HUES48 (cell line): ENCODE measurements at regions not wholly inside any gene's neighbourhood (a gene's known extent, or its start where the extent isn't known, plus 50 kb on each side); places are given as distances from the start of the nearest gene placed in this dataset.

Experiments used
- H3K27ac ChIP-seq: one replicate; pipeline ENCODE4 v1.7.0; 2013; ENCODE audit warnings: low read depth, low read length, inconsistent platforms
- H3K27me3 ChIP-seq: 2 replicates; pipeline ENCODE4 v1.6.1; 2013; ENCODE audit warnings: mild to moderate bottlenecking, low read length; ENCODE audit not compliant: control insufficient read depth, insufficient read depth
- H3K36me3 ChIP-seq: 2 replicates; pipeline ENCODE4 v1.6.1; 2013; ENCODE audit warnings: low read length; ENCODE audit not compliant: control insufficient read depth, insufficient read depth
- H3K4me1 ChIP-seq: 2 replicates; pipeline ENCODE4 v1.6.1; 2013; ENCODE audit warnings: mild to moderate bottlenecking, low read length; ENCODE audit not compliant: control insufficient read depth, insufficient read depth
- H3K4me3 ChIP-seq: 2 replicates; pipeline ENCODE4 v1.5.1; 2013; ENCODE audit warnings: mild to moderate bottlenecking, low read depth, low read length
- H3K9ac ChIP-seq: 2 replicates; pipeline ENCODE4 v1.6.1; 2013; ENCODE audit warnings: mild to moderate bottlenecking, low read depth, low read length, moderate library complexity
- H3K9me3 ChIP-seq: 2 replicates; pipeline ENCODE4 v1.6.1; 2013; ENCODE audit warnings: low read length; ENCODE audit not compliant: control insufficient read depth, insufficient read depth

DNA sequence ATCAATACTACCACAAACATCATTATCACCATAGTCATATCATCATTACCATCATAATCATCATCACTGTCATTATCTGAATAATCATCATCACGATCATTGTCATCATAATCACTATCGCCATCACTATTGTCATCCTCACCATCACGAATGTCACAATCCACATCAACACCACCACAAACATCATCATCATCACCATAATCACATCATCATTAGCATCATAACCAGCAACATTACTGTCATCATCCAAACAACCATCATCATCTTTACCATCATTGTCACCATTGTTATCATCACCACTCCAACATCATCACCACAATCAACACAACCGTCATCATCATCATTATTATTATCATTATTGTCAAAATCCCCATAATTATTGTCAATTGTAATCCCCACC lies 61.2 kb downstream of the MBD3L1 start:
- Histone ChIP-seq H3K36me3 (no peaks in the 10 kb centered on the region), H3K27ac (no peak overlapping the region), H3K9ac (no peak overlapping the region), H3K4me1 (no peaks in the 10 kb centered on the region), H3K9me3 (peaks cover 92% of the 10 kb centered on the region), H3K27me3 (no peaks in the 10 kb centered on the region), H3K4me3 (no peak overlapping the region)

DNA sequence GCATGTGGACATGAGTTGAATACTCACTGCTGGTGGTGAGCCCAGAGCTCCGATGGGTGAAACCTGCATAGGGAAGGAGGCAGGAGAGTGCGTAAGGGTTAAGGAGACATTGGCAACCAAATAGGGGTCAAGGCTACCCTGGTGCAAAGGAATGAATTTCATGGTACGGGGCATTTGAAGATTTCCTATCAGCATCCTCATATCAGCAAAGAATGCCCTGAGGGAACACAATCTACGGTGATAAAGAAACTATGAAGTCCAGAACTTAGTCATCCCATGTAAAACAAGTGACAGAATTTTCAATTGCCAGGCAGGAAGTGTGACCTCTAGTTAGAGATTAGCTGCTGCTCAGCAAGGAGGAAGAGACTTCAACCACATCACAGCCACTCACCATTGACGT lies 64.9 kb downstream of the MBD3L1 start:
- Histone ChIP-seq H3K9me3 (peaks cover 90% of the 10 kb centered on the region), H3K27me3 (no peaks in the 10 kb centered on the region), H3K4me1 (no peaks in the 10 kb centered on the region), H3K36me3 (no peaks in the 10 kb centered on the region), H3K4me3 (no peak overlapping the region), H3K9ac (no peak overlapping the region), H3K27ac (no peak overlapping the region)

DNA sequence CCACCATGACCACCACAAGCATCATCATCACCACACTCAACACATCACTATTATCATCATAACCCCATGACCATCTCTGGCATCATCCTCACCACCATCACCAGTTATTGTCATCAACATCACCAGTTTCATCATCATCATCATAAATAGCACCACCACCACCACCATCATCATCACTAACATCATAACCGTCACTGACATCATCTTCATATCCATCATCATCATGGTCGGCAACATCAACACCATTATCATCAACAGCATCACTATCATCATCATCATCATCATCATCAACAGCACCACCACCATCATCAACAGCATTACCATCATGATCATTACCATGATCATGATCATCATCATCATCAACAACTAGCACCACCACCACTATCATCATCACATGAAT lies 67.2 kb downstream of the MBD3L1 start:
- no peak overlapping the region for H3K4me3 ChIP-seq
- H3K36me3 ChIP-seq, result no peaks in the 10 kb centered on the region
- peaks cover 85% of the 10 kb centered on the region for H3K9me3 ChIP-seq
- H3K4me1 ChIP-seq, result no peaks in the 10 kb centered on the region
- no peak overlapping the region for H3K9ac ChIP-seq
- no peaks in the 10 kb centered on the region for H3K27me3 ChIP-seq
- H3K27ac ChIP-seq, result no peak overlapping the region

DNA sequence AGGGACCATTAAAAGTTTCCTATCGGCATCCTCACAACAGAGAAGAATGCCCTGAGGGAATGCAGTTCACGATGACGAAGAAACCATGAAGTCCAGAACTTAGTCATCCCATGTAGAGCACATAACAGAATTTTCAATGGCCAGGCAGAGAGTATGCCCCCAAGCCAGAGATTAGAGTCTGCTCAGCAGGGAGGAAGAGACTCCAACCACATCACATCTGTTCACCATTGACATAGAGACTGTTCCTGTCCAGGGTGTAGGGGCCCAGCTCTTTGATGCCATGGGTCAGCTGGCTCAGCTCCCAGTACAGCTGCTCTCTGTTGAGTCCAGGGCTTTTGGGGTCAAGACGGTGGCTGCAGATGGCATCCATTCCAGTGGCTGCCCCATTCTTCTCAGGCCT lies 68.2 kb downstream of the MBD3L1 start:
- peaks cover 84% of the 10 kb centered on the region for H3K9me3 ChIP-seq
- H3K36me3 ChIP-seq, result no peaks in the 10 kb centered on the region
- H3K4me1 ChIP-seq, result no peaks in the 10 kb centered on the region
- H3K9ac ChIP-seq, result no peak overlapping the region
- H3K4me3 ChIP-seq, result no peak overlapping the region
- H3K27ac ChIP-seq, result no peak overlapping the region
- H3K27me3 ChIP-seq, result no peaks in the 10 kb centered on the region

DNA sequence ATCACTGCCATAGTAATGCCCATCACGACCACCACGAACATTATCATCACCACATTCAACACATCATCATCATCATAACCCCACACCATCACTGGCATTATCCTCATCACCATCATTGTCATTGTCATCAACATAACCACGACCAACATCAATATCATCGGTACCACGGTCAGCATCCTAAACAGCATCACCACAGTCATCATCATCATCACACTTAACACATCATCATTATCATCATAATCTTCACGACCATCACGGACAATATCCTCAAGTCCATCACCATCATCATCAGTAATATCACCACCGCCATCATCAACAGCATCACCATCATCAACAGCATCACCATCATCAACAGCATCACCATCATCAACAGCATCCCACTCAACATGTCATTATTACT lies 70.3 kb downstream of the MBD3L1 start:
- H3K27ac ChIP-seq, result no peak overlapping the region
- peaks cover 79% of the 10 kb centered on the region for H3K9me3 ChIP-seq
- no peak overlapping the region for H3K9ac ChIP-seq
- no peaks in the 10 kb centered on the region for H3K36me3 ChIP-seq
- no peak overlapping the region for H3K4me3 ChIP-seq
- H3K4me1 ChIP-seq, result no peaks in the 10 kb centered on the region
- no peaks in the 10 kb centered on the region for H3K27me3 ChIP-seq

DNA sequence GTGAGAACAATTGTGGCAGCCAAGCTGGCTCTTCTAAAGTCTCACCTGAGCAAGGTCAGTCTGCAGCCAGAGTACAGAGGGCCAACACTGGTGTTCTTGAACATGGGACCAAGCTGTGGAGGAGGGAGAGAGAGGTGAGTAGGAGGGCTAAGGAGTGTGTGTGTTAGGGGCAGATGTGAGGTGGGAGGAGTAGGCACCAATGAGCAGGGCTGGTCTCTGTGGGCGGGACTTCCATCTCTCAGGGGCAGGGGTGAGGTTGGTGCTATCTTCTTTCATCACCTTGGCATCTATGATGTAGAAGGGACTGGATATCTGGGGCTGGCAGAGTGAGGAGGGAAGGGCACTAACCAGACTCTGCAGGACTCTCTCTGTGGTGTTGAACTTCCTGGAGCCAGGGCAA lies 72.4 kb downstream of the MBD3L1 start:
- Histone ChIP-seq H3K27ac (no peak overlapping the region), H3K9me3 (peaks cover 78% of the 10 kb centered on the region), H3K36me3 (no peaks in the 10 kb centered on the region), H3K4me1 (no peaks in the 10 kb centered on the region), H3K27me3 (no peaks in the 10 kb centered on the region), H3K4me3 (no peak overlapping the region), H3K9ac (no peak overlapping the region)

DNA sequence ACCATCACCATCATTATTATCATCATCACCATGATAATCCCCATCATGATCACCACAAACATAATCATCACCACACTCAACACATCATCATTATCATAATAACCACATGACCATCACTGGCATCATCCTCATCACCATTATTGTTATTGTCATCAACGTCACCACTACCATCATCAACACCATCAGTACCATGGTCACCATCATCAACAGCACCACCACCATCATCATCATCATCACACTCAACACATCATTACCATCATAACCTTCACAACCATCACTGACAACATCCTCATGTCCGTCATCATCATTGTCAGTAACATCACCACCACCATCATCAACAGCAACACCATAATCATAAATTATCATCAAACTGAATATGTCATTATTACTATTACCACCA lies 73.2 kb downstream of the MBD3L1 start:
- Histone ChIP-seq H3K4me1 (no peaks in the 10 kb centered on the region), H3K36me3 (no peaks in the 10 kb centered on the region), H3K27me3 (no peaks in the 10 kb centered on the region), H3K9ac (no peak overlapping the region), H3K9me3 (peaks cover 78% of the 10 kb centered on the region), H3K4me3 (no peak overlapping the region), H3K27ac (no peak overlapping the region)

DNA sequence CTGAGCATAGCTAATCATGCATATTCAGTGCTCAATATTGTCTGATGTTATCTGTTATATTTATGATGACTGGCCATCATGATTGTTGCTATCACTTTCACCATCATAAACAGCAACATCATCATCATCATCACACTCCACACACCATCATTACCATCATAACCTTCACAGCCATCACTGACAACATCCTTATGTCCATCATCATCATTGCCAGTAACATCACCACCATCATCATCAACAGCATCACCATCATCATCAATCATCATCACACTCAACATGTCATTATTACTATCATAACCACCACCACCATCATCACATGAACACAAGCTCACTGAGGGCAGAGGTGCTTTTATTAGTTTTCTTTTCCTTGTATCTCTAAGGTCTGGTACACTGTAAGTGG lies 75.9 kb downstream of the MBD3L1 start:
- Histone ChIP-seq H3K27me3 (no peaks in the 10 kb centered on the region), H3K27ac (no peak overlapping the region), H3K9me3 (peaks cover 67% of the 10 kb centered on the region), H3K9ac (no peak overlapping the region), H3K4me1 (no peaks in the 10 kb centered on the region), H3K4me3 (no peak overlapping the region), H3K36me3 (no peaks in the 10 kb centered on the region)

DNA sequence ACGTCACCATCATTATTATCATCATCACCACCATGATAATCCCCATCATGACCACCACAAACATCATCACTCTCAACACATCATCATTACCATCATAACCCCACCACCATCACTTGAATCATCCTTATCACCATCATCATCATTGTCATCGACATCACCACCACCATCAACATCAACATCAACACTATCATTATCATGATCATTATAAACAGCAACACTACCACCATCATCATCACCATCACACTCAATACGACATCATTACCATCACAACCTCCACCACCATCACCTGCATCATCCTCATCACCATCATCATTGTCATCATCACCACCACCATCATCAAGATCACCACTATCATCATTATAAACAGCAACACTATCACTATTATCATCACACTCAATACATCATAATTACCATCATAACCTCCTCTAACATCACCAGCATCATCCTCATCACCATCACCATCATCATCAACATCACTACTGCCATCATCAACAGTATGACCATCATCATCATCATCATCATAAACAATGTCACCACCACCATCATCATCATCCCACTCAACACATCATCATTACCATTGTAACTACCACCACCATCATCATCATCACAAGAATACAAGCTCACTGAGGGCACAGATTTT lies 78.7 kb downstream of the MBD3L1 start:
- Histone ChIP-seq H3K4me3 (no peak overlapping the region), H3K9me3 (peaks cover 72% of the 10 kb centered on the region), H3K4me1 (no peaks in the 10 kb centered on the region)

DNA sequence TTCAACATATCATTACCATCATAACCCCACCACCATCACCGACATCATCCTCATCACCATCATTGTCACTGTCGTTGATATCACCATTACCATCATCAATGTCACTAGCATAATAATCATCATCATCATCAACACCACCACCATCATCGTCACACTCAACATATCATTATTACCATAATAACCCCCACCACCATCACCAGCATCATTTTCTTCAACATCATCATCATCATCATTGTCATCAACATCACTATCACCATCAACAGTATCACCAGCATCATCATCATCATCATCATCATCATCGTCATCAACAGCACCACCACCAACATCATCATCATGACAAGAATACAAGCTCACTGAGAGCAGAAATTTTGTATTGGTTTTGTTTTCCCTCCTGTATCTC lies 83.8 kb downstream of the MBD3L1 start:
- Histone ChIP-seq H3K9ac (no peak overlapping the region), H3K4me3 (no peak overlapping the region), H3K9me3 (peaks cover 68% of the 10 kb centered on the region), H3K4me1 (no peaks in the 10 kb centered on the region), H3K27me3 (no peaks in the 10 kb centered on the region), H3K36me3 (no peaks in the 10 kb centered on the region), H3K27ac (no peak overlapping the region)

More for the DNA sequence above, 78.7 kb downstream of the MBD3L1 start:
- Histone ChIP-seq H3K9ac (no peak overlapping the region), H3K36me3 (no peaks in the 10 kb centered on the region), H3K27ac (no peak overlapping the region), H3K27me3 (no peaks in the 10 kb centered on the region)

DNA sequence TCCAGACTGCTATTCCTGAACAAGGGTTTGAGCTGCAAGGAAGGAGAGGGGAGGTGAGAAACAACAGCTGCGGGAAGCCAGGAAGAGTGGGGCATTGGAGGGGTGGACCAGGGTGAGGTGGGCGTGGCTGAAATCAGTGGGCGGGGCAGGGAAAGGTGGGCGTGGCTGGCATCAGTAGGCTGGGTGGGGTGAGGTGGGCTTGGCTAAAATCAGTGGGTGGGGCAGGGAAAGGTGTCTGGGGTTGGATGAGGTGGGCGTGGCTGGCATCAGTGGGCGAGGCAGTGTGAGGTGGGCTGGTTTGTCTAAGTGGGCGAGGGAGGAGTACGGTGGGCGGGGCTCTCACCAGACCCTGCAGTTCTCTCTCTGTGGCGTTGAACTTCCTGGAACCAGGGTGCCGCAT lies 87.6 kb downstream of the MUC16 start:
- no peak overlapping the region for H3K4me3 ChIP-seq
- H3K27ac ChIP-seq, result no peak overlapping the region
- H3K4me1 ChIP-seq, result no peaks in the 10 kb centered on the region
- no peaks in the 10 kb centered on the region for H3K36me3 ChIP-seq
- H3K9me3 ChIP-seq, result peaks cover 64% of the 10 kb centered on the region
- no peaks in the 10 kb centered on the region for H3K27me3 ChIP-seq
- no peak overlapping the region for H3K9ac ChIP-seq

DNA sequence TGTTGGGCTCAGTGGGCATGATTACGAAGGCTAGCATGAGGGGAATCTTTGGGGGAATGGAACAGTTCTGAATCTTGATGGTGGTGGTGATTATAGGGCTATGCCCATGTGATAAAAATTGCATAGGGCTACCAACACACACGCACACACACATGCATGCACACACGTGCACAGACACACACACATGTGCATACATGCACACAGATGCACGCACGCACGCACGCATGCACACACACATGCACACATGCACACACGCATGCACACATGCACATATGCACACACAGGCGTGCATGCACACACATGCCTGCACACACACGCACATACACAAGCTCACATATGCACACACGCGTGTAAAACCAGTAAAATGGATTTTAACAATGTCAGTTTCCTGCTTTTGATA lies 85.9 kb downstream of the MUC16 start:
- Histone ChIP-seq H3K27me3 (no peaks in the 10 kb centered on the region), H3K36me3 (no peaks in the 10 kb centered on the region), H3K9ac (no peak overlapping the region), H3K4me3 (no peak overlapping the region; the same call in 1 of the 2 replicates), H3K27ac (no peak overlapping the region), H3K9me3 (peaks cover 69% of the 10 kb centered on the region), H3K4me1 (no peaks in the 10 kb centered on the region)
